ENCODE measurements at regions not wholly inside any gene's neighbourhood (a gene's known extent, or its start where the extent isn't known, plus 50 kb on each side); places are given as distances from the start of the nearest gene placed in this dataset.

- no peak for DNase-seq (ENCODE audit: low spot score)
- ATAC-seq, result no peak
Observed at GRCh38 chr4:29708473-29708872, 1011.7 kb upstream of the PCDH7 start.

More at GRCh38 chr4:29708473-29708872, 1011.7 kb upstream of the PCDH7 start:
- no peak for FAIRE-seq
- intact Hi-C loops (cut with micrococcal nuclease; ENCODE audit: unreplicated experiment), result no loop called here
- Histone ChIP-seq H3K4me1 (ENCODE audit: insufficient read depth, low read length) (no peaks in the 10 kb centered on the region), H3K27ac (ENCODE audit: extremely low read length, insufficient read depth, low read length) (no peak overlapping the region), H3K36me3 (replicated peaks in 1 of 2; ENCODE audit: control insufficient read depth in 1 of 2, insufficient read depth in 2 of 2, low read length in 2 of 2) (no peaks in the 10 kb centered on the region), H2AFZ (ENCODE audit: low read length) (no peak overlapping the region), H3K4me2 (ENCODE audit: low read depth, low read length) (no peak overlapping the region), H3K4me3 (replicated peaks in 1 of 3; ENCODE audit: insufficient read depth in 1 of 3, low read depth in 2 of 3, low read length in 3 of 3) (no peak overlapping the region), H3K9ac (ENCODE audit: insufficient read depth, low read depth, low read length) (no peak overlapping the region), H3K79me2 (ENCODE audit: insufficient read depth, low read length) (no peaks in the 10 kb centered on the region), H3K27me3 (ENCODE audit: control insufficient read depth in 1 of 2, insufficient read depth in 2 of 2, low read length in 2 of 2) (no peaks in the 10 kb centered on the region), H4K20me1 (ENCODE audit: insufficient read depth, low read length) (no peaks in the 10 kb centered on the region), H3K9me3 (ENCODE audit: low read length) (peaks cover 83% of the 10 kb centered on the region)
- WGBS (ENCODE audit: low lambda C conversion rate), result 0% methylated on average over 3 of the region's 3 CpGs
- in situ Hi-C loops (cut with HindIII; ENCODE audit: extremely low pct_ligation_motif_present, low pct_unique_long_range_greater_than_20kb), result no loop called here
- ChIA-PET POLR2A (no interaction called here), CTCF (ENCODE audit: low intra/inter-chr PET ratio, low total read pairs) (no interaction called here)
- TF ChIP-seq ZNF275 (CRISPR knock-in tag; IDR thresholded peaks at IDR 0.05; ENCODE audit: borderline replicate concordance), result no peak
- no peak for TF ChIP-seq NFE2 (CRISPR knock-in tag; IDR thresholded peaks at IDR 0.05)
- TF ChIP-seq ZNF382 (CRISPR knock-in tag; IDR thresholded peaks at IDR 0.05; ENCODE audit: borderline replicate concordance), result no peak
- TF ChIP-seq ISX (CRISPR knock-in tag; conservative IDR thresholded peaks at IDR 0.05), result no peak
- TF ChIP-seq FOSL2 (CRISPR knock-in tag; IDR thresholded peaks at IDR 0.05), result no peak
- TF ChIP-seq FIP1L1 (IDR thresholded peaks at IDR 0.05; ENCODE audit: borderline replicate concordance, insufficient read depth, low read depth, low read length), result no peak
- no peak for TF ChIP-seq ZNF33A (CRISPR knock-in tag; IDR thresholded peaks at IDR 0.05; ENCODE audit: borderline replicate concordance)
- no peak for TF ChIP-seq EHMT2 (IDR thresholded peaks at IDR 0.05; ENCODE audit: borderline replicate concordance, low read depth, low read length)
- no peak for TF ChIP-seq KDM3A (CRISPR knock-in tag; IDR thresholded peaks at IDR 0.05; ENCODE audit: low read depth)
- TF ChIP-seq ZNF160 (CRISPR knock-in tag; IDR thresholded peaks at IDR 0.05), result no peak
- no peak for TF ChIP-seq TGIF2 (CRISPR knock-in tag; IDR thresholded peaks at IDR 0.05)
- TF ChIP-seq GRHL1 (CRISPR knock-in tag; conservative IDR thresholded peaks at IDR 0.05), result no peak
- TF ChIP-seq ZNF747 (CRISPR knock-in tag; IDR thresholded peaks at IDR 0.05; ENCODE audit: borderline replicate concordance), result no peak
- TF ChIP-seq ZNF17 (CRISPR knock-in tag; IDR thresholded peaks at IDR 0.05), result no peak
- no TSS peak for BruUV-seq (replicated peaks)
